Chondrocyte (in vitro differentiated cells): ENCODE measurements at regions not wholly inside any gene's neighbourhood (a gene's known extent, or its start where the extent isn't known, plus 50 kb on each side); places are given as distances from the start of the nearest gene placed in this dataset.

Experiments used
- DNase-seq: peaks from one replicate; pipeline ENCODE4 v3.0.0; 2021; ENCODE audit warnings: mixed read lengths, low spot score
- H3K27ac Mint-ChIP-seq: one replicate; pipeline ENCODE4 v1.8.0; 2021; ENCODE audit warnings: mild to moderate bottlenecking, moderate library complexity, mixed read lengths; ENCODE audit not compliant: unreplicated experiment
- H3K27me3 Mint-ChIP-seq: 2 replicates; pipeline ENCODE4 v1.8.0; 2021; ENCODE audit warnings: low read depth, mixed read lengths
- H3K36me3 Mint-ChIP-seq: 2 replicates; pipeline ENCODE4 v1.8.0; 2021; ENCODE audit warnings: low read depth, mixed read lengths
- H3K4me1 Mint-ChIP-seq: 2 replicates; pipeline ENCODE4 v1.8.0; 2021; ENCODE audit warnings: low read depth, mild to moderate bottlenecking, mixed read lengths
- H3K4me3 Mint-ChIP-seq: one replicate; pipeline ENCODE4 v1.8.0; 2021; ENCODE audit warnings: mild to moderate bottlenecking, moderate library complexity, mixed read lengths; ENCODE audit not compliant: unreplicated experiment
- H3K9me3 Mint-ChIP-seq: 2 replicates; pipeline ENCODE4 v1.8.0; 2021; ENCODE audit warnings: low read depth, mixed read lengths
- TF ChIP-seq, protein P1 (sequence below): fragments of 200-600 bp; sonication (generic); IDR thresholded peaks from 2 replicates; pipeline ENCODE4 v1.5.0; 2021; ENCODE audit warnings: antibody characterized with exemption, mild to moderate bottlenecking, moderate library complexity

DNA sequence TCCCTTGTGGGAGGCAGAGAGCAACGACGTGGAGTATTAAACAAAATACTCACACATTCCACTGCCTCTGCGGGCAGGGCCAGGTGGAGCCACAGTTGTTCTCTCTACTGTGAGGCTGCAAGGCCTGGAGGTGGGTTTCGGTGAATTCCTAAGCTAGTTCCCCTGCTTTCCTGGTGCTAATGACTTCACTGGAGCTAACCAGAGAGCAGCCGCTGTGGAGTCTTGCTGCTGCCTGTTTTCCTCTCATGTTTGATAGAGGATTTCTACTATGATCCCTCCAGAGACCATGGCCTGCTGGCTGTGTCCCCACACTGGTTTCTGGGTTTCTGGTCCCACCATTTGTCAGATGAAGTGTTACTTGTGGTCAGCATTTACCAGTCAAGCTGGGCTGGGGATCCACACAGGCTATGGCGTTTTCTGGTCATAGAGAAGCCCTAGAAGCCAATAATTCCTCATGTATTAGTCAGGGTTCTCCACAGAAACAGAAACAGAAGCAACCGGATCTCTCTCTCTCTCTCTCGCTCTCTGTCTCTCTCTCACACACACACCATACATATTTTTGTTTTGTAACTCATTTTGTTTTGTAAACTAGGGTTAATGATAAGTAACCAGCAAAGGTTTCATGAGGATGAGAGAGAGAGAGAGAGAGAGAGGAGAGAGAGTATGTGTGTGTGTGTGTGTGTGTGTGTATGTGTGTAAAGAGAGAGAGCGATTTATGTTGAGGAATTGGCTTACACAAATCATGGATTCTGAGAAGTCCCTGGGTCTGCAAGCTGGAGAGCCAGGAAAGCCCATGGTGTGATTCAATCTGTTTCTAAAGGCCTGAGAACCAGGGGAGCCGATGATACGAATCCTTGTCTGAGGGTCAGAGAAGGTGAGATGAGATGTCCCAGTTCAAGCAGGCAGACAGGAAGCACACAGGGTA, 403.0 kb downstream of the GADD45G start:
- Mint-ChIP-seq H3K4me1 (peaks cover 30% of the 10 kb centered on the region), H3K27me3 (no peaks in the 10 kb centered on the region), H3K9me3 (peaks cover 2% of the 10 kb centered on the region), H3K27ac (peak overlapping the region; percentile 94), H3K36me3 (peaks cover 1% of the 10 kb centered on the region), H3K4me3 (no peak overlapping the region)
- DNase-seq = no peak
- TF ChIP-seq, protein P1, sequence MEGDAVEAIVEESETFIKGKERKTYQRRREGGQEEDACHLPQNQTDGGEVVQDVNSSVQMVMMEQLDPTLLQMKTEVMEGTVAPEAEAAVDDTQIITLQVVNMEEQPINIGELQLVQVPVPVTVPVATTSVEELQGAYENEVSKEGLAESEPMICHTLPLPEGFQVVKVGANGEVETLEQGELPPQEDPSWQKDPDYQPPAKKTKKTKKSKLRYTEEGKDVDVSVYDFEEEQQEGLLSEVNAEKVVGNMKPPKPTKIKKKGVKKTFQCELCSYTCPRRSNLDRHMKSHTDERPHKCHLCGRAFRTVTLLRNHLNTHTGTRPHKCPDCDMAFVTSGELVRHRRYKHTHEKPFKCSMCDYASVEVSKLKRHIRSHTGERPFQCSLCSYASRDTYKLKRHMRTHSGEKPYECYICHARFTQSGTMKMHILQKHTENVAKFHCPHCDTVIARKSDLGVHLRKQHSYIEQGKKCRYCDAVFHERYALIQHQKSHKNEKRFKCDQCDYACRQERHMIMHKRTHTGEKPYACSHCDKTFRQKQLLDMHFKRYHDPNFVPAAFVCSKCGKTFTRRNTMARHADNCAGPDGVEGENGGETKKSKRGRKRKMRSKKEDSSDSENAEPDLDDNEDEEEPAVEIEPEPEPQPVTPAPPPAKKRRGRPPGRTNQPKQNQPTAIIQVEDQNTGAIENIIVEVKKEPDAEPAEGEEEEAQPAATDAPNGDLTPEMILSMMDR = no peak

DNA sequence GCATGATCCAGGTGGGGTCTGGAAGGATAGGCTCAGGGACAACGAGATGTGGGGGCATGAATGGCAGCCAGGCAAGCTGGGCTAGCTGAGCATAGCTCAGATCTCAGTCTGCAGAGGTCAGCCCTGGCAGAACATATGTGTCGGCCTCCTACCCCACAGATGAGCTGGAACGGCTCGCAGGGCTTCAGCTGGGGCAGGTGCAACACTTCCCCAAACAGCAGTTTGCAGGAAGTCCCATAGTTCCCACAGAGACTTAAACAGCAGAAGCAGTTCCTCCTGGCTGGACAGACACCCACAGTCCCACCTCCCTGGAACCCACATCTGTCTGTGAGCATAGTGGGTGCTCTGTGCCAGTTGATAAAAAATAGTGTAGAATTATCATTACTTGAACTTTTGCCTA, 404.6 kb downstream of the GADD45G start:
- no peak for DNase-seq
- H3K27me3 Mint-ChIP-seq = no peaks in the 10 kb centered on the region
- peaks cover 1% of the 10 kb centered on the region for H3K36me3 Mint-ChIP-seq
- peaks cover 17% of the 10 kb centered on the region for H3K4me1 Mint-ChIP-seq
- TF ChIP-seq, protein P1 = no peak
- H3K27ac Mint-ChIP-seq = no peak overlapping the region
- peaks cover 2% of the 10 kb centered on the region for H3K9me3 Mint-ChIP-seq
- no peak overlapping the region for H3K4me3 Mint-ChIP-seq

DNA sequence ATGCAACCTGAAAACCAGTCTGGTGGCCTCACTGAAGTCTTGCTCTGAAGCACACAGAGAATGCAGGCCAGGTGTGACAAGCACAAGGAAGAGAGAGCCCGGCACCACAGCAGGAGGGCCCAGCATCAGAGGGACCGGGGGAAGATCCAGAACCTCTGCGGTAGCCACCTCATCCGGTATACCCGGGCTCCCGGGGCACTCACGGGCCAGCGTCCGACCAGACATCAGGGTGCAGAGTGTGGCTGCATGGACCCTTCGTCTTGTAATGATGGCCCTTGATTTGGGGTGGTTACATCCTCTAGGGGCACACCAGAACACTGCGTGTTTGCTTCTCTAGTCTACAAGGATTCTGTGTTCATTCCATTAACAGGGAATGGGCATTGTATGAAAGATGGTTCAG, 406.0 kb downstream of the GADD45G start:
- Mint-ChIP-seq H3K4me3 (no peak overlapping the region), H3K36me3 (no peaks in the 10 kb centered on the region), H3K27ac (no peak overlapping the region), H3K27me3 (peaks cover 2% of the 10 kb centered on the region), H3K9me3 (no peaks in the 10 kb centered on the region), H3K4me1 (peaks cover 17% of the 10 kb centered on the region)
- TF ChIP-seq, protein P1 = no peak
- DNase-seq = no peak

DNA sequence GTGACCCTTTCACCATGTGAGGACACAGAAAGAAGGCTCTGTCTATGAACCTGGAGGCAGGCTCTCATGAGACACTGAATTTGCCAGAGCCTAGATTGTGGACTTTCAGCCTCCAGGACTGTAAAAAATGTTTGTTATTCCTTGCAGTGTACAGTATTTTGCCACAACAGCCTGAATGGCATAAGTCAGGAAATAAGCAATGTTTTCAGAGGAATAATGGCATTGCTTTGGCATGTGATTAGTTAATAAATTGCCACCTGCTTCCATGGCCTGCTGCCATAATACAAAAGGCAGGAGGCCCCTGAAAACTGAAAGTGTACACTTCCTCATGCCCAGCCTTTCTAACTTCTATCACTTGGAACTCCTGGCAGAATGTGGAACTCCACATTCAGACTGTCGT, 408.1 kb downstream of the GADD45G start:
- TF ChIP-seq, protein P1 = no peak

DNA sequence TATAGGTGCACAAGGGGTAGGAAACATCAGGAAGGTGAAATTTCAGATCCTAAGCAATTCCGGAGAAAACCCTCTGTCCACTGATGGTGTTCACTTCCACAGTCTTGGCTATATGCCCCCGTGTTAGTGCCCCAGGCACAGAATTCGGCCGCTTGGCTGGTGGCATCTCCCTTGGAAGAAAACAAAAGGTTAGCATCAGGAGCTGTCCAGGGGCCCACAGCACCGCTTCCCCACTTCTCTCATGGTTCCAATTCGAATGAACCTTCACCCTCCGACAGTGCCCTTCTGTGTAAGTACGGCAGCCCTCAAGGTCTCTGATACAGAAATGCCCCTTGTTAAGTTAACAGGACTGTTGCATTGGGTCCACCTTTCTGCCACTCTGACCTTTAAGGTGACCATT, 409.0 kb downstream of the GADD45G start:
- TF ChIP-seq, protein P1 = no peak
- no peak overlapping the region for H3K27ac Mint-ChIP-seq
- no peaks in the 10 kb centered on the region for H3K4me1 Mint-ChIP-seq
- DNase-seq = no peak
- no peaks in the 10 kb centered on the region for H3K9me3 Mint-ChIP-seq
- peaks cover 4% of the 10 kb centered on the region for H3K27me3 Mint-ChIP-seq
- H3K4me3 Mint-ChIP-seq = no peak overlapping the region
- no peaks in the 10 kb centered on the region for H3K36me3 Mint-ChIP-seq

More for the DNA sequence above, 408.1 kb downstream of the GADD45G start:
- H3K4me1 Mint-ChIP-seq = peaks cover 6% of the 10 kb centered on the region
- no peak for DNase-seq
- no peaks in the 10 kb centered on the region for H3K36me3 Mint-ChIP-seq
- no peak overlapping the region for H3K27ac Mint-ChIP-seq
- H3K27me3 Mint-ChIP-seq = peaks cover 2% of the 10 kb centered on the region
- H3K9me3 Mint-ChIP-seq = no peaks in the 10 kb centered on the region
- H3K4me3 Mint-ChIP-seq = no peak overlapping the region
